ENCODE measurements at regions not wholly inside any gene's neighbourhood (a gene's known extent, or its start where the extent isn't known, plus 50 kb on each side); places are given as distances from the start of the nearest gene placed in this dataset.

GRCh38 chr10:131490991-131491594, 179.6 kb upstream of the TCERG1L start:
- no peak for DNase-seq (ENCODE audit: low spot score)

- DNase-seq (ENCODE audit: low spot score), result no peak
These were observed 180.8 kb upstream of the TCERG1L start for GRCh38 chr10:131492211-131492857.

GRCh38 chr10:131493432-131493831, 181.9 kb upstream of the TCERG1L start:
- no peak for DNase-seq (ENCODE audit: low spot score)

GRCh38 chr10:131494451-131494850, 182.9 kb upstream of the TCERG1L start:
- DNase-seq (ENCODE audit: low spot score), result no peak

- no peak for DNase-seq (ENCODE audit: low spot score)
These were observed 183.7 kb upstream of the TCERG1L start for GRCh38 chr10:131495224-131495623.

- no peak for DNase-seq (ENCODE audit: low spot score)
These were observed 184.4 kb upstream of the TCERG1L start for GRCh38 chr10:131495892-131496291.

- no peak for DNase-seq (ENCODE audit: low spot score)
These were observed 185.0 kb upstream of the TCERG1L start for GRCh38 chr10:131496351-131497052.

- no peak for DNase-seq (ENCODE audit: low spot score)
These were observed 188.0 kb upstream of the TCERG1L start for GRCh38 chr10:131499566-131499965.

- no peak for DNase-seq (ENCODE audit: low spot score)
These were observed 188.7 kb upstream of the TCERG1L start for GRCh38 chr10:131500181-131500580.

GRCh38 chr10:131500892-131501291, 189.4 kb upstream of the TCERG1L start:
- no peak for DNase-seq (ENCODE audit: low spot score)

GRCh38 chr10:131503992-131504391, 192.5 kb upstream of the TCERG1L start:
- DNase-seq (ENCODE audit: low spot score), result no peak

- no peak for DNase-seq (ENCODE audit: low spot score)
These were observed 199.9 kb upstream of the TCERG1L start for GRCh38 chr10:131511391-131511790.

- DNase-seq (ENCODE audit: low spot score), result no peak
These were observed 201.3 kb upstream of the TCERG1L start for GRCh38 chr10:131512852-131513251.

GRCh38 chr10:131513445-131513844, 201.9 kb upstream of the TCERG1L start:
- peak; percentile 62 for DNase-seq (ENCODE audit: low spot score)

- no peak for DNase-seq (ENCODE audit: low spot score)
These were observed 202.4 kb upstream of the TCERG1L start for GRCh38 chr10:131513901-131514300.

- peak; percentile 82 for DNase-seq (ENCODE audit: low spot score)
These were observed 202.9 kb upstream of the TCERG1L start for GRCh38 chr10:131514454-131514853.

- DNase-seq (ENCODE audit: low spot score), result no peak
These were observed 204.8 kb upstream of the TCERG1L start for GRCh38 chr10:131516285-131516684.

- DNase-seq (ENCODE audit: low spot score), result no peak
These were observed 206.3 kb upstream of the TCERG1L start for GRCh38 chr10:131517781-131518180.

GRCh38 chr10:131519723-131520605, 208.4 kb upstream of the TCERG1L start:
- no peak for DNase-seq (ENCODE audit: low spot score)

- DNase-seq (ENCODE audit: low spot score), result no peak
These were observed 220.0 kb upstream of the TCERG1L start for GRCh38 chr10:131531265-131532190.

- DNase-seq (ENCODE audit: low spot score), result no peak
These were observed 220.8 kb upstream of the TCERG1L start for GRCh38 chr10:131532291-131532690.

All from kidney tubule cell (primary cell).